Embryonic facial prominence (tissue), 1 donor: ENCODE measurements at regions not wholly inside any gene's neighbourhood (a gene's known extent, or its start where the extent isn't known, plus 50 kb on each side); places are given as distances from the start of the nearest gene placed in this dataset.
A peak's percentile ranks its signal among the peaks of the same experiment; 100 is the strongest.

Source experiments
- DNase-seq: peaks from one replicate; pipeline ENCODE4 v3.0.0-alpha.2; 2016; ENCODE audit errors: extremely low spot score

GRCh38 chr5:58153255-58153654 is 306.6 kb downstream of the PLK2 start:
- DNase-seq: no peak

DNA sequence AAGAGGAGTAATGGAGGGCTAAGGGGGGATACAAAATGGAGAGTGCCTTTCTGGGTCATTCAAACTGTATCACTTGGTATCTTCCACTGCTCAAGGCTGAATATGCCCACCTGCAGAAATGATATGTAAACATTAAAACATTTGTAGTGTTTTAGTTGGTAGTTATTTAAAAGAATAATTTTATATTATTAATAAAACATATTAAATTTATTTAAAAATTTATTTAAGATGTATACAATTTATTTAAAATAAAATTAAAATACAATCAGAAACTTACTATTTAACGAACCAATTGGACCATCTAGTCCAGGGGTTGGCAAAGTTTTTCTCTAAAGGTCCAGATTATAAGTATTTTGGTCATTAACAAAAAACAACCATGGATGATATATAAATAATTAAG is 308.5 kb downstream of the PLK2 start:
- DNase-seq: no peak

GRCh38 chr5:58150926-58151325 is 309.0 kb downstream of the PLK2 start:
- DNase-seq: no peak

DNA sequence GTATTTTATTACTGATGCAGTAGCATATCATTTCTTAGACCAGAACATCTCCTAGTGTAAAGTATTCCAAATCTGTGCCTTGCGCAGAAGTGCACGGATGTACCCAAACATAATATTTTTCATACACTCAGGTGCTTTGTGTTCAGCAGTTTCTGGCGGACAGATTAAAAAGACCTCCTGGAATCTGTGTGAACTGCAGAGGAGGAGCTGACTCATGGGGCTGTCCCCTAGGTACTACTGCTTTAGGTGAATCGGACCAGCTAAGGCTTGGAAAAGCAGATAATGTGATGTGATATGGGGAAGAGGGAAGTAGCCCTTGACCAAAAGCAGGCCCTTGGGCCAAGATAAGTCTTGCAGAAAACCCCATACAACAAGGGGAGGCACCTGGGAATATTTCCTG is 310.1 kb downstream of the PLK2 start:
- no peak for DNase-seq

- DNase-seq: no peak
These were observed 310.5 kb downstream of the PLK2 start for GRCh38 chr5:58149345-58149744.

DNA sequence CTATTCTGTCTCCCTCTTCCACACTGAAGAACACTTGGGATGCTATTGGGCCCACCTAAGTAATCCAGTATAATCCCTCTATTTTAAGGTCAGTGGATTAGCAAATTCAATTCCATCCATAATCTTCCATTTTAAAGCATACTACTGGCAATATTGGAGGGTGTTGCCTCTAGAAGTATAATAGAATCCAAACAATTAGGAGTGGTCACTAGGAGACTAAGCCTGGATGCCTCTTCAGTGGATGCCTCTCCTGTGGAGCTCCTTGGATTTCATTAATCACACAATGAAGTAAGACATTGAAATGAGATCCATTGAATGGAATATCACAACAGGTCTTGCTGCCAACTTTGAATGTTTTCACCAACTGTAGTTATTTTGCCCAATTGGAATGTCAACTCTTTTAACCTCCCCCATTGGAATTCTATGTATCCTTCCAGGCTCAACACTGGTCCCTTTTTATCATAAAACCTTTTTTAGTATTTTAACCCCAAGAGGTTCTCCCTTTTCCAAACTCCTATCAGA is 311.6 kb downstream of the PLK2 start:
- no peak for DNase-seq

DNA sequence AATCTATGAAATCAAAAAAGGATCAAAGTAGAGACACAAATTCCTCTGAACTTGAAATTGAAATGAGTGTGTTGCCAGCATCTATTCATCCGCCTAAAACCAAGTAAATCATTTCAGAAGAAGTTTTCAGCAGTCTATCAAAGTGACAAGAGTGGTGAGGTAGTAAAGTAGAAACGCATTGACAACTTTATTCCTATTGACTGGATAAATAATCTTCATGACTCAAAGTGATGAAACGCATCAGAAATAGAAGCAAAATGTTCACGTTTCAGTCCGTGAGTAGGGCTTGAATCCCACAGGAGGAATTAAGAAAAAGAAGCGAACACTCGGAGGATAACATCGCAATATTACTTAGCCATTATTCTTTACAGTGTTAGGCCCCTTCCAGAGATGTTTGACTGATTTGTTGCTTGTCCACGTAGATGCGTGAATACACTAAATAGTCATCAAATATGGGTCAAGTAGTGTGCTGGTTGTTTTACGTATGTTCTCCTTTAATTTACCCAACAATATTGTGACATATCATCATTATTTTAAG is 314.4 kb downstream of the PLK2 start:
- no peak for DNase-seq

DNA sequence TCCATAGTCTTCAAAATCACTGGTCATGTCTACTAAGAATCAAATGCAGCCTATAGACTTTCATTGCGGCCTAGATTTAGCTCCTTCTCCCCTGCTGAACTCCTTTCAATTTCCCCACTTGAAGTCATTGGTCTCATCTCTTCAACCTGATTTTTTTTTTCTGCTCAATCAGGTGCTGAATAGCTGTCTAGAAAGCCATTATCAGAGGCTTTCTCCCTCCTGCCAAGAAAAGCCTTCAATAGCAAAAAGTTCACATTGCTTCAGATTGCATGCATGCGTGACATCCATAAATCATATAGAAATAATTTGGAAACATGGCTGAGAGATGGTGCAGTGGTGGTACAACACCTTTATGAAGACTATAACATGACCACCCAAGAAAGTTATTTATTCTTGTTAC is 316.2 kb downstream of the PLK2 start:
- no peak for DNase-seq

DNA sequence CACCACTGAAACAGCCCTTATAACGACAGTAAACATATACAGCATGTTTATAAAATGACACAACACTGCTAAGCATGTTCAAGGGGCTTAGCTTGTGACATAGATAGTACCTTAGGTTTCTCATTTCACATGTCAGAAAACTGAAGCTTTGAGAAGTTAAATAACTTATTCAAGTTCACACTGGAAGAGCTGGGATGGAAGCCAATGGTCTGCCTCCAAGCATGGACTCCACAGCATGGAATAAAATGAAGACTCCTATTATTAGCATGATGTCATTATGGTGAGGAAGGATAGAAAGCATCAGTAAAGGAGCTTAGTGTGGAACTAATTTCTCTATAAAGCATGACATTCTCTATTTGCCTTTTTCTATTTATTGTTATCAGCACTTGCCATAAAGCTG is 316.7 kb downstream of the PLK2 start:
- DNase-seq: no peak

DNA sequence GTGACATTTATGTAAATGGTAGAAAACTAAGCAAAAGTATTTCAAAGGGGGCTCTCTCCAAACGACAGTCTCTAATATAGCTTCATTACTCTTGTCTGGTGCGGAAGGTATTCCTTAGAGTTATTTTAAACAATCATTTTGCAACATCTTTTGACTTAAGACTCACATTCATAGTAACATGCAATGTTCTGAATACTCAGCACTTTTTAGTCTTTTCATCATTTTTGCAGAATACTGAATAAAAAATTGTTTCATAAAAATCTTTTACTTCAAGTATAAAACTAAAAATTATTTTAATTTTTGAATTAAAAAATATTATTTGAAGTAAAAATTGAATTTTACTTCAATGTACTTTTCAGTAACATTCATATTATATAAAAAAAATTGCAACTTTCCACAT is 321.1 kb downstream of the PLK2 start:
- no peak for DNase-seq

- no peak for DNase-seq
These were observed 323.5 kb downstream of the PLK2 start for GRCh38 chr5:58136406-58136805.

GRCh38 chr5:58135571-58136335 is 324.1 kb downstream of the PLK2 start:
- DNase-seq: no peak

GRCh38 chr5:58133631-58134296 is 326.1 kb downstream of the PLK2 start:
- DNase-seq: peak; percentile 64

DNA sequence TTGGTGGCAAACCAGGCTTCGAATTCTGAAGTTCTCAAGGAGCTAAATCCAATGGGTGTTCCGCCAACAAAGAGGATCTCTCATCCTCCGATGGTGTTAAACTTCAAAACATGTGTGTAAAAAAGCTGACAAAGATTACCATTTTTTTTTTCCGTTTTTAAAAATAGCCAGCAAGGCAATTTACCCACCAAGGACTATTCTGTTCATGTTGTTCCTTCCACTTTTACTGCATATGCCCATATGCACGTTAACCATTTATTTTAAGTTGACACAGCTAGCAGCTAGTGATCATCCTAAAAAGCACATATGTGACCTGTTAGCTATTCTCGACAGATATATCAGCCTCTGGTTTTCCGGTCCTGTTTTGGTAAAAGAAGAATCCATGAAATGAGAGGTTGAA is 326.7 kb downstream of the PLK2 start:
- no peak for DNase-seq

- DNase-seq: no peak
These were observed 332.3 kb downstream of the PLK2 start for GRCh38 chr5:58127255-58128220.

- no peak for DNase-seq
These were observed 336.4 kb downstream of the PLK2 start for GRCh38 chr5:58123501-58123900.

- DNase-seq: no peak
These were observed 337.0 kb downstream of the PLK2 start for GRCh38 chr5:58122848-58123392.

- DNase-seq: no peak
These were observed 337.7 kb downstream of the PLK2 start for GRCh38 chr5:58122157-58122556.

DNA sequence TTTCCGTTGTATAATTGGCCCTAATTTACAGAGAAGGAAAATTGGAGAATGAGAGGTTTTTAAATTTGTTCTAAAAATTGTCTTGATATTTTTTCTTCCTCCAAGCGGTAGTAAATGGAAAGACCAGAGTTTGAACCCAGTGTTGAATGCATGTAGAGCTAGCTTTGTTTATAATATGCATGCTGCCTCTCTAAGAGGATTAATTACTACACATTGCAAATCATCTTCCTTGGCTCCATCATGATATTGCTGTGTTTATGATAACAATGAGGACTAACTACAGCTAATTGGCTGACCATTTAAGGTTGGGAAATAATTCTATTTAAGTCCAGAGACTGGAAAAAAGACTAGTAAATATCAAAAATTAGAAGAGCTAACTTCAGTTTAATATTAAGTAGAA is 338.5 kb downstream of the PLK2 start:
- DNase-seq: no peak

DNA sequence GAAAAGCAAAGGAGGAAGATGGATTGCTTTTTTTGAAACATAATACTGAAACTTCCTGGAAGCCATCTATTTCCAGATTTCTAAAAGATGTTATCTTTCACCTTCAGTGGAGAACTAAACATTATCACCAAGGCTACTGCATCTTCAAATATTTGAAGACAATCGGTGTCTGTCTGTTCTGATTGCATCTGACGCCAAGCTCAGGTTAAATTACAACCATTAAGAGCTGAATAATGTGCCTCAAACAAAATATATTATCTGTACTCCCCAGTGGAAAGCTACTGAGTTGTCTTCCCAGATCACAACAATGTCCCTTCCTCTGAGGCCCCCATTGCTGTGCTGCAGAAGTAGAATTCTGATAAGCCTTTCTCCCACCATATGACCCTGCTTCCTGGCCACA is 342.3 kb downstream of the PLK2 start:
- DNase-seq: no peak

DNA sequence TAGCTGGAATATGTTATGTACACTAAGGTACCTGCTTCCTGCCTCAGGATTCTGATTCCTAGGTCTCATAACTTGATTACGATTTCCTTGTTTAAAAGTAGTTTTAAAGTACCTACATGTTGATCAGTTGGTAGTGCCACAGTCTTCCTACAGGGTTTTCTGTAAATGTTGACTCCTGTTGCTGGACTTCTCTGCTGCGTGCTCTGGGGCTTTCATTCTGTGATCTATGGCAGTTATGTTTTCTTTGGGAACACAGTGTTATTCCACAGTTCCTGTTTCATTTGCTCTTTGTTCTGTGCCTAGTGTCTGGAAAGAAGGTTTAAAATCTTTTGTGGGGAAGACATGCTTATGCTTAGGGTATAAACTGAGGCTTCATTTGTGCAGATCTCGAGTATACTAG is 343.5 kb downstream of the PLK2 start:
- DNase-seq: no peak

GRCh38 chr5:58115811-58116210 is 344.1 kb downstream of the PLK2 start:
- no peak for DNase-seq
